ENCODE measurements at regions not wholly inside any gene's neighbourhood (a gene's known extent, or its start where the extent isn't known, plus 50 kb on each side); places are given as distances from the start of the nearest gene placed in this dataset.

- H3K4me3 ChIP-seq = no peak overlapping the region
- intact Hi-C loops (cut with DNase I) = no loop called here
- WGBS, 4 donors = 89 to 94% (median 92%) methylated on average over 2 of the region's 2 CpGs
- H3K9me3 ChIP-seq = peaks cover 0 to 12% (median 0%) of the 10 kb centered on the region in 12 donors
- no peak overlapping the region for H3K27ac ChIP-seq
- ATAC-seq (no peak), DNase-seq (no peak)
- TF ChIP-seq CTCF (IDR thresholded peaks at IDR 0.05) = no peak
- no peak for TF ChIP-seq POLR2A (IDR thresholded peaks at IDR 0.05)
- H3K27me3 ChIP-seq = no peaks in the 10 kb centered on the region
- H3K4me1 ChIP-seq = peaks cover 0 to 13% (median 0%) of the 10 kb centered on the region in 12 donors
- H3K36me3 ChIP-seq = no peaks in the 10 kb centered on the region
These were observed 55.3 kb upstream of the AK4 start for GRCh38 chr1:65092691-65093090.

GRCh38 chr1:65097076-65097475 lies 50.9 kb upstream of the AK4 start:
- no peaks in the 10 kb centered on the region for H3K27me3 ChIP-seq
- H3K9me3 ChIP-seq = peaks cover 0 to 53% (median 14%) of the 10 kb centered on the region in 12 donors
- intact Hi-C loops (cut with DNase I) = no loop called here
- no peak for DNase-seq
- H3K4me1 ChIP-seq = peaks cover 0 to 13% (median 0%) of the 10 kb centered on the region in 12 donors
- TF ChIP-seq CTCF (IDR thresholded peaks at IDR 0.05) (no peak), POLR2A (IDR thresholded peaks at IDR 0.05) (no peak)
- 81 to 95% (median 93%) methylated on average over 2 of the region's 2 CpGs for WGBS, 4 donors
- H3K36me3 ChIP-seq = no peaks in the 10 kb centered on the region
- H3K4me3 ChIP-seq = no peak overlapping the region
- H3K27ac ChIP-seq = no peak overlapping the region
- ATAC-seq = no peak

MicroRNA genes in the stretch of these regions (microRNA counts, 767-probe panel; counts per million panel counts)
- microRNA hsa-miR-101-3p = 71.6 to 758 counts per million in 2 donors

Small RNA genes lying in the stretch of these regions (microRNA-seq; reads per million reads assigned to microRNA genes)
- 3.5 to 31.2 (median 21.3) reads per million in 4 donors for gene MIR101-1
- 0 reads per million in 4 donors for gene MIR3671

All from heart left ventricle (tissue), 16 donors.